NCI-H446 (cell line): ENCODE measurements at regions not wholly inside any gene's neighbourhood (a gene's known extent, or its start where the extent isn't known, plus 50 kb on each side); places are given as distances from the start of the nearest gene placed in this dataset.

Experiments
- DNase-seq, 2 experiments: peaks; one replicate each; lab custom pipeline; 2025; lab: John Stamatoyannopoulos, UW

GRCh38 chr2:64338910-64339500 lies 115.0 kb upstream of the LGALSL start:
- DNase-seq, result no peak

- no peak for DNase-seq
These were observed 112.5 kb upstream of the LGALSL start for GRCh38 chr2:64341461-64341860.

GRCh38 chr2:64342195-64343099 lies 111.5 kb upstream of the LGALSL start:
- DNase-seq, result no peak

- no peak for DNase-seq
These were observed 108.9 kb upstream of the LGALSL start for GRCh38 chr2:64344999-64345576.

GRCh38 chr2:64345998-64346397 lies 108.0 kb upstream of the LGALSL start:
- no peak for DNase-seq

GRCh38 chr2:64348386-64349130 lies 105.4 kb upstream of the LGALSL start:
- no peak for DNase-seq

GRCh38 chr2:64349131-64349530 lies 104.8 kb upstream of the LGALSL start:
- no peak for DNase-seq

GRCh38 chr2:64350996-64351395 lies 103.0 kb upstream of the LGALSL start:
- no peak for DNase-seq

- no peak for DNase-seq
These were observed 101.7 kb upstream of the LGALSL start for GRCh38 chr2:64352292-64352691.

- DNase-seq, result no peak
These were observed 98.9 kb upstream of the LGALSL start for GRCh38 chr2:64354857-64355680.

GRCh38 chr2:64356906-64357305 lies 97.1 kb upstream of the LGALSL start:
- DNase-seq, result no peak

- DNase-seq, result no peak
These were observed 94.6 kb upstream of the LGALSL start for GRCh38 chr2:64359171-64359891.

- DNase-seq, result no peak
These were observed 93.9 kb upstream of the LGALSL start for GRCh38 chr2:64359892-64360657.

- no peak for DNase-seq
These were observed 92.6 kb upstream of the LGALSL start for GRCh38 chr2:64361151-64361938.

- no peak for DNase-seq
These were observed 91.4 kb upstream of the LGALSL start for GRCh38 chr2:64362562-64363026.

- no peak for DNase-seq
These were observed 90.8 kb upstream of the LGALSL start for GRCh38 chr2:64363140-64363539.

GRCh38 chr2:64363848-64364247 lies 90.1 kb upstream of the LGALSL start:
- no peak for DNase-seq

GRCh38 chr2:64367444-64368232 lies 86.3 kb upstream of the LGALSL start:
- DNase-seq, result no peak
